ENCODE measurements at regions not wholly inside any gene's neighbourhood (a gene's known extent, or its start where the extent isn't known, plus 50 kb on each side); places are given as distances from the start of the nearest gene placed in this dataset.
"Not testable (repeated sequence)": the region's sequence is repeated elsewhere in the genome, so short reads cannot be mapped to it uniquely, and the experiment has no call there.

GRCh38 chr3:170705131-170705530 is 119.3 kb upstream of the SLC7A14 start:
- no peak for DNase-seq (ENCODE audit: low spot score)

GRCh38 chr3:170703121-170703588 is 117.3 kb upstream of the SLC7A14 start:
- no peak for DNase-seq (ENCODE audit: low spot score)

GRCh38 chr3:170701696-170702678 is 116.1 kb upstream of the SLC7A14 start:
- DNase-seq (ENCODE audit: low spot score): no peak

- no peak for DNase-seq (ENCODE audit: low spot score)
Measured at GRCh38 chr3:170700054-170700404, 114.2 kb upstream of the SLC7A14 start.

- no peak for DNase-seq (ENCODE audit: low spot score)
Measured at GRCh38 chr3:170699158-170700053, 113.5 kb upstream of the SLC7A14 start.

GRCh38 chr3:170697908-170698307 is 112.0 kb upstream of the SLC7A14 start:
- DNase-seq (ENCODE audit: low spot score): no peak

GRCh38 chr3:170697131-170697530 is 111.3 kb upstream of the SLC7A14 start:
- DNase-seq (ENCODE audit: low spot score): no peak

GRCh38 chr3:170695486-170696064 is 109.7 kb upstream of the SLC7A14 start:
- DNase-seq (ENCODE audit: low spot score): no peak

- DNase-seq (ENCODE audit: low spot score): no peak
Measured at GRCh38 chr3:170692720-170693119, 106.8 kb upstream of the SLC7A14 start.

GRCh38 chr3:170690661-170690981 is 104.7 kb upstream of the SLC7A14 start:
- no peak for DNase-seq (ENCODE audit: low spot score)

- peak; percentile 74 for DNase-seq (ENCODE audit: low spot score)
Measured at GRCh38 chr3:170689893-170690660, 104.2 kb upstream of the SLC7A14 start.

- DNase-seq (ENCODE audit: low spot score): no peak
Measured at GRCh38 chr3:170689296-170689829, 103.5 kb upstream of the SLC7A14 start.

GRCh38 chr3:170688222-170688621 is 102.3 kb upstream of the SLC7A14 start:
- DNase-seq (ENCODE audit: low spot score): not testable (repeated sequence)

GRCh38 chr3:170680593-170680992 is 94.7 kb upstream of the SLC7A14 start:
- no peak for DNase-seq (ENCODE audit: low spot score)

GRCh38 chr3:170679190-170679589 is 93.3 kb upstream of the SLC7A14 start:
- DNase-seq (ENCODE audit: low spot score): no peak

- DNase-seq (ENCODE audit: low spot score): no peak
Measured at GRCh38 chr3:170670504-170670903, 84.6 kb upstream of the SLC7A14 start.

GRCh38 chr3:170662986-170663385 is 77.1 kb upstream of the SLC7A14 start:
- DNase-seq (ENCODE audit: low spot score): not testable (repeated sequence)

GRCh38 chr3:170660139-170660538 is 74.3 kb upstream of the SLC7A14 start:
- no peak for DNase-seq (ENCODE audit: low spot score)

- no peak for DNase-seq (ENCODE audit: low spot score)
Measured at GRCh38 chr3:170657312-170657711, 71.4 kb upstream of the SLC7A14 start.

- DNase-seq (ENCODE audit: low spot score): no peak
Measured at GRCh38 chr3:170656284-170656683, 70.4 kb upstream of the SLC7A14 start.

GRCh38 chr3:170653801-170654200 is 67.9 kb upstream of the SLC7A14 start:
- DNase-seq (ENCODE audit: low spot score): no peak

Measured in Ammon's horn (tissue), 1 donor.